CD8-positive, alpha-beta memory T cell (primary cell): ENCODE measurements at regions not wholly inside any gene's neighbourhood (a gene's known extent, or its start where the extent isn't known, plus 50 kb on each side); places are given as distances from the start of the nearest gene placed in this dataset.

Experiments
- CTCF ChIA-PET: fragments of 350-600 bp; sonication (Branson Sonifier 250); formaldehyde crosslinking; loops from one replicate; lab custom pipeline; 2021; ENCODE audit warnings: antibody characterized with exemption; lab: Charles Lee
- POLR2A ChIA-PET: fragments of 350-600 bp; sonication (Branson Sonifier 250); formaldehyde crosslinking; loops from one replicate; lab custom pipeline; 2021; ENCODE audit warnings: antibody characterized with exemption; lab: Charles Lee
- DNase-seq, 5 donors: peaks; one replicate each; pipeline versions ENCODE4 v3.0.0 to v3.0.0-alpha.2; 2020 to 2022; ENCODE audit warnings: mixed read lengths in 1 of 5
- H3K27ac ChIP-seq: one replicate; pipeline ENCODE4 v1.7.0; 2013; ENCODE audit warnings: low read depth, mild to moderate bottlenecking, low read length, moderate library complexity
- H3K27me3 ChIP-seq: 2 replicates; pipeline ENCODE4 v1.7.0; 2013; ENCODE audit warnings: low read length, mild to moderate bottlenecking; ENCODE audit not compliant: insufficient read depth, poor library complexity, severe bottlenecking
- H3K36me3 ChIP-seq: 2 replicates; pipeline ENCODE4 v1.7.0; 2013; ENCODE audit warnings: mild to moderate bottlenecking, low read length, moderate library complexity; ENCODE audit not compliant: insufficient read depth
- H3K4me1 ChIP-seq: 2 replicates; pipeline ENCODE4 v1.7.0; 2013; ENCODE audit warnings: mild to moderate bottlenecking, low read length, moderate library complexity; ENCODE audit not compliant: insufficient read depth
- H3K4me3 ChIP-seq: 2 replicates; pipeline ENCODE4 v1.7.0; 2013; ENCODE audit warnings: mild to moderate bottlenecking, low read length
- H3K9me3 ChIP-seq: 2 replicates; pipeline ENCODE4 v1.7.0; 2013; ENCODE audit warnings: mild to moderate bottlenecking, low read length
- H3K27ac Mint-ChIP-seq, 8 donors: one replicate each; pipeline ENCODE4 v1.8.0; 2020 to 2021; ENCODE audit warnings: mixed read lengths in 8 of 8, mild to moderate bottlenecking in 6 of 8, inconsistent platforms in 3 of 8, moderate library complexity in 3 of 8
- H3K27me3 Mint-ChIP-seq, 2 donors: one replicate each; pipeline ENCODE4 v1.8.0; 2020 to 2021; ENCODE audit warnings: mixed read lengths in 2 of 2, mild to moderate bottlenecking in 1 of 2, moderate library complexity in 1 of 2
- H3K36me3 Mint-ChIP-seq, 3 donors: one replicate each; pipeline ENCODE4 v1.8.0; 2020 to 2021; ENCODE audit warnings: mixed read lengths in 3 of 3, inconsistent platforms in 1 of 3, mild to moderate bottlenecking in 1 of 3
- H3K4me1 Mint-ChIP-seq, 3 donors: one replicate each; pipeline ENCODE4 v1.8.0; 2020 to 2021; ENCODE audit warnings: mixed read lengths in 3 of 3, inconsistent platforms in 1 of 3, mild to moderate bottlenecking in 1 of 3
- H3K4me3 Mint-ChIP-seq, 7 donors: one replicate each; pipeline ENCODE4 v1.8.0; 2020 to 2021; ENCODE audit warnings: mixed read lengths in 7 of 7, mild to moderate bottlenecking in 6 of 7, moderate library complexity in 4 of 7, inconsistent platforms in 2 of 7
- H3K9me3 Mint-ChIP-seq, 5 donors: one replicate each; pipeline ENCODE4 v1.8.0; 2020 to 2022; ENCODE audit warnings: mixed read lengths in 5 of 5, mild to moderate bottlenecking in 3 of 5, moderate library complexity in 2 of 5, inconsistent platforms in 1 of 5

GRCh38 chr4:185955151-185955770, 113.7 kb upstream of the TLR3 start:
- Mint-ChIP-seq H3K4me3 (no peak overlapping the region), H3K9me3 (peaks cover 0 to 3% (median 0%) of the 10 kb centered on the region in 5 donors), H3K36me3 (no peaks in the 10 kb centered on the region), H3K4me1 (no peaks in the 10 kb centered on the region), H3K27ac (no peak overlapping the region), H3K27me3 (peaks cover 6 to 10% of the 10 kb centered on the region in 2 donors)
- H3K27ac ChIP-seq, result no peak overlapping the region
- CTCF ChIA-PET, result no interaction called here
- no peaks in the 10 kb centered on the region for H3K9me3 ChIP-seq
- DNase-seq, result no peak
- no peaks in the 10 kb centered on the region for H3K27me3 ChIP-seq
- H3K4me1 ChIP-seq, result no peaks in the 10 kb centered on the region
- H3K36me3 ChIP-seq, result no peaks in the 10 kb centered on the region
- POLR2A ChIA-PET, result no interaction called here
- no peak overlapping the region for H3K4me3 ChIP-seq

GRCh38 chr4:185955826-185956543, 113.0 kb upstream of the TLR3 start:
- no peaks in the 10 kb centered on the region for H3K27me3 ChIP-seq
- H3K9me3 ChIP-seq, result no peaks in the 10 kb centered on the region
- ChIA-PET POLR2A (no interaction called here), CTCF (no interaction called here)
- no peak overlapping the region for H3K27ac ChIP-seq
- H3K36me3 Mint-ChIP-seq, result no peaks in the 10 kb centered on the region
- H3K4me1 ChIP-seq, result no peaks in the 10 kb centered on the region
- H3K4me3 Mint-ChIP-seq, result no peak overlapping the region
- H3K4me3 ChIP-seq, result no peak overlapping the region
- peaks cover 3 to 10% of the 10 kb centered on the region in 2 donors for H3K27me3 Mint-ChIP-seq
- H3K36me3 ChIP-seq, result no peaks in the 10 kb centered on the region
- no peaks in the 10 kb centered on the region for H3K4me1 Mint-ChIP-seq
- H3K27ac Mint-ChIP-seq, result no peak overlapping the region
- peaks cover 0 to 3% (median 0%) of the 10 kb centered on the region in 5 donors for H3K9me3 Mint-ChIP-seq
- DNase-seq, result no peak

- H3K4me3 Mint-ChIP-seq, result no peak overlapping the region
- H3K4me1 Mint-ChIP-seq, result no peaks in the 10 kb centered on the region
- no peaks in the 10 kb centered on the region for H3K36me3 Mint-ChIP-seq
- Histone ChIP-seq H3K36me3 (no peaks in the 10 kb centered on the region), H3K27ac (no peak overlapping the region), H3K4me1 (no peaks in the 10 kb centered on the region), H3K9me3 (no peaks in the 10 kb centered on the region), H3K27me3 (no peaks in the 10 kb centered on the region), H3K4me3 (no peak overlapping the region)
- H3K27me3 Mint-ChIP-seq, result peaks cover 3 to 15% of the 10 kb centered on the region in 2 donors
- ChIA-PET CTCF (no interaction called here), POLR2A (no interaction called here)
- H3K9me3 Mint-ChIP-seq, result peaks cover 0 to 3% (median 0%) of the 10 kb centered on the region in 5 donors
- no peak overlapping the region for H3K27ac Mint-ChIP-seq
- DNase-seq, result no peak
These were observed 112.4 kb upstream of the TLR3 start for GRCh38 chr4:185956544-185956940.

GRCh38 chr4:185958094-185958747, 110.7 kb upstream of the TLR3 start:
- H3K27me3 ChIP-seq, result no peaks in the 10 kb centered on the region
- no peaks in the 10 kb centered on the region for H3K36me3 Mint-ChIP-seq
- H3K4me1 ChIP-seq, result no peaks in the 10 kb centered on the region
- peaks cover 0 to 3% (median 0%) of the 10 kb centered on the region in 5 donors for H3K9me3 Mint-ChIP-seq
- H3K4me3 ChIP-seq, result no peak overlapping the region
- H3K4me3 Mint-ChIP-seq, result no peak overlapping the region
- ChIA-PET CTCF (no interaction called here), POLR2A (interaction anchor here (0.5 kb wide), 1 partner anchor 582 kb away, joined by 7 read pairs; no protein-coding TSS in a partner anchor)
- no peak overlapping the region for H3K27ac ChIP-seq
- H3K27me3 Mint-ChIP-seq, result peaks cover 3 to 12% of the 10 kb centered on the region in 2 donors
- no peaks in the 10 kb centered on the region for H3K9me3 ChIP-seq
- no peak for DNase-seq
- H3K27ac Mint-ChIP-seq, result no peak overlapping the region
- H3K4me1 Mint-ChIP-seq, result no peaks in the 10 kb centered on the region
- H3K36me3 ChIP-seq, result no peaks in the 10 kb centered on the region

- CTCF ChIA-PET, result no interaction called here
These were observed 103.3 kb upstream of the TLR3 start for GRCh38 chr4:185965426-185966384.

GRCh38 chr4:185966549-185966948, 102.4 kb upstream of the TLR3 start:
- Histone ChIP-seq H3K27ac (no peak overlapping the region), H3K27me3 (no peaks in the 10 kb centered on the region), H3K9me3 (no peaks in the 10 kb centered on the region), H3K36me3 (no peaks in the 10 kb centered on the region), H3K4me1 (no peaks in the 10 kb centered on the region), H3K4me3 (no peak overlapping the region)
- CTCF ChIA-PET, result no interaction called here
- H3K4me1 Mint-ChIP-seq, result no peaks in the 10 kb centered on the region
- H3K27ac Mint-ChIP-seq, result no peak overlapping the region
- no peak for DNase-seq
- H3K4me3 Mint-ChIP-seq, result no peak overlapping the region
- H3K9me3 Mint-ChIP-seq, result no peaks in the 10 kb centered on the region
- POLR2A ChIA-PET, result no interaction called here
- no peaks in the 10 kb centered on the region for H3K36me3 Mint-ChIP-seq
- H3K27me3 Mint-ChIP-seq, result peaks cover 0 to 9% of the 10 kb centered on the region in 2 donors

More at GRCh38 chr4:185965426-185966384, 103.3 kb upstream of the TLR3 start:
- H3K27me3 ChIP-seq, result no peaks in the 10 kb centered on the region
- H3K9me3 Mint-ChIP-seq, result no peaks in the 10 kb centered on the region
- H3K36me3 Mint-ChIP-seq, result no peaks in the 10 kb centered on the region
- no peaks in the 10 kb centered on the region for H3K36me3 ChIP-seq
- no peaks in the 10 kb centered on the region for H3K4me1 ChIP-seq
- no peak overlapping the region for H3K27ac Mint-ChIP-seq
- H3K27ac ChIP-seq, result no peak overlapping the region
- H3K4me3 ChIP-seq, result no peak overlapping the region
- no peak overlapping the region for H3K4me3 Mint-ChIP-seq
- peaks cover 0 to 13% of the 10 kb centered on the region in 2 donors for H3K27me3 Mint-ChIP-seq
- DNase-seq, result no peak
- H3K9me3 ChIP-seq, result no peaks in the 10 kb centered on the region
- POLR2A ChIA-PET, result no interaction called here
- H3K4me1 Mint-ChIP-seq, result no peaks in the 10 kb centered on the region

- H3K4me3 ChIP-seq, result no peak overlapping the region
- Mint-ChIP-seq H3K4me1 (no peaks in the 10 kb centered on the region), H3K9me3 (no peaks in the 10 kb centered on the region), H3K27ac (no peak overlapping the region), H3K4me3 (no peak overlapping the region), H3K27me3 (peaks cover 0 to 9% of the 10 kb centered on the region in 2 donors), H3K36me3 (no peaks in the 10 kb centered on the region)
- ChIA-PET CTCF (no interaction called here), POLR2A (no interaction called here)
- H3K27me3 ChIP-seq, result no peaks in the 10 kb centered on the region
- H3K27ac ChIP-seq, result no peak overlapping the region
- DNase-seq, result no peak
- H3K9me3 ChIP-seq, result no peaks in the 10 kb centered on the region
- no peaks in the 10 kb centered on the region for H3K36me3 ChIP-seq
- H3K4me1 ChIP-seq, result no peaks in the 10 kb centered on the region
These were observed 101.8 kb upstream of the TLR3 start for GRCh38 chr4:185966997-185967775.
